GM19025 (cell line): ENCODE measurements at regions not wholly inside any gene's neighbourhood (a gene's known extent, or its start where the extent isn't known, plus 50 kb on each side); places are given as distances from the start of the nearest gene placed in this dataset.
"Not testable (repeated sequence)": the region's sequence is repeated elsewhere in the genome, so short reads cannot be mapped to it uniquely, and the experiment has no call there.

Source experiments
- ATAC-seq: cut with Tn5 transposase; IDR thresholded peaks from one replicate; pipeline ENCODE4 v1.9.1; 2021; ENCODE audit warnings: mild to moderate bottlenecking, low read depth, moderate library complexity; ENCODE audit not compliant: unreplicated experiment

- not testable (repeated sequence) for ATAC-seq
These were observed 708.3 kb downstream of the TMEM121 start for GRCh38 chr14:106234525-106235254.

- no peak for ATAC-seq
These were observed 709.2 kb downstream of the TMEM121 start for GRCh38 chr14:106235356-106236159.

GRCh38 chr14:106248321-106249192 is 722.2 kb downstream of the TMEM121 start:
- no peak for ATAC-seq

- not testable (repeated sequence) for ATAC-seq
These were observed 727.6 kb downstream of the TMEM121 start for GRCh38 chr14:106253995-106254394.

GRCh38 chr14:106257569-106257994 is 731.2 kb downstream of the TMEM121 start:
- not testable (repeated sequence) for ATAC-seq

GRCh38 chr14:106268013-106268727 is 741.8 kb downstream of the TMEM121 start:
- no peak for ATAC-seq

- no peak for ATAC-seq
These were observed 742.6 kb downstream of the TMEM121 start for GRCh38 chr14:106269029-106269428.

- ATAC-seq, result no peak
These were observed 743.2 kb downstream of the TMEM121 start for GRCh38 chr14:106269451-106270204.

- ATAC-seq, result not testable (repeated sequence)
These were observed 744.2 kb downstream of the TMEM121 start for GRCh38 chr14:106270476-106271121.

GRCh38 chr14:106276326-106277267 is 750.2 kb downstream of the TMEM121 start:
- no peak for ATAC-seq

GRCh38 chr14:106277503-106277902 is 751.1 kb downstream of the TMEM121 start:
- ATAC-seq, result no peak

- ATAC-seq, result no peak
These were observed 754.5 kb downstream of the TMEM121 start for GRCh38 chr14:106280876-106281275.

- no peak for ATAC-seq
These were observed 760.4 kb downstream of the TMEM121 start for GRCh38 chr14:106286697-106287290.

- ATAC-seq, result no peak
These were observed 761.1 kb downstream of the TMEM121 start for GRCh38 chr14:106287506-106287905.

- no peak for ATAC-seq
These were observed 765.2 kb downstream of the TMEM121 start for GRCh38 chr14:106291626-106292025.

GRCh38 chr14:106294324-106294723 is 767.9 kb downstream of the TMEM121 start:
- ATAC-seq, result no peak

- ATAC-seq, result not testable (repeated sequence)
These were observed 774.6 kb downstream of the TMEM121 start for GRCh38 chr14:106300951-106301510.
